GM12872 (cell line): ENCODE measurements at regions not wholly inside any gene's neighbourhood (a gene's known extent, or its start where the extent isn't known, plus 50 kb on each side); places are given as distances from the start of the nearest gene placed in this dataset.

Experiments
- CTCF ChIP-seq: IDR thresholded peaks from 3 replicates; pipeline ENCODE4 v1.5.1; 2011; ENCODE audit warnings: low read depth, mild to moderate bottlenecking, low read length, moderate library complexity; ENCODE audit not compliant: insufficient read depth

GRCh38 chr6:134702279-134702678 is 247.6 kb downstream of the ALDH8A1 start:
- no peak for TF ChIP-seq CTCF

GRCh38 chr6:134701301-134701700 is 248.6 kb downstream of the ALDH8A1 start:
- no peak for TF ChIP-seq CTCF

GRCh38 chr6:134698228-134698627 is 251.7 kb downstream of the ALDH8A1 start:
- TF ChIP-seq CTCF = no peak

GRCh38 chr6:134692008-134692407 is 257.9 kb downstream of the ALDH8A1 start:
- TF ChIP-seq CTCF = no peak

GRCh38 chr6:134691180-134691579 is 258.7 kb downstream of the ALDH8A1 start:
- TF ChIP-seq CTCF = no peak

GRCh38 chr6:134690048-134690447 is 259.9 kb downstream of the ALDH8A1 start:
- TF ChIP-seq CTCF = no peak

- no peak for TF ChIP-seq CTCF
Observed at GRCh38 chr6:134689641-134690040, 260.3 kb downstream of the ALDH8A1 start.

- no peak for TF ChIP-seq CTCF
Observed at GRCh38 chr6:134689177-134689576, 260.7 kb downstream of the ALDH8A1 start.
